ENCODE measurements at regions not wholly inside any gene's neighbourhood (a gene's known extent, or its start where the extent isn't known, plus 50 kb on each side); places are given as distances from the start of the nearest gene placed in this dataset.
"Not testable (repeated sequence)": the region's sequence is repeated elsewhere in the genome, so short reads cannot be mapped to it uniquely, and the experiment has no call there.

DNA sequence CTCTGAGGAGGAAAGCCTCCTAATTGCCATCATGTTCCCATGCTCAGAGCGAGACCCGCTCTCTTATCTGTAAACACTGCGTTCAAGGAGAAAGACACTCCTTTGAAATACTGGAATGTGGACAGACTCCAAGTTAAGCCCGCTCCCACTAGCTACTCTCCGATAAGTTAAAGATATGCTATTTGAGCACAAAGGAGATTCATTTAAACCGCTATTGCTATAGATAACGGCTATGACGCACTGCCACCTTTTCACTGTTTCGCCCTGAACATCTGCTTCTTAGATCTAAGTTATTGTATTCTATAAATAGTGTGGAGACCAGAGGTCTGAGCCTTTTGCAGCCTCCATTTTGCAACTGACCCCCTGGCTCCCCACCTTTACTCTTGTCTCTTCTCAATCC, 82.3 kb downstream of the GPX5 start:
- no peak for TF ChIP-seq CTCF (IDR thresholded peaks at IDR 0.05)
- ATAC-seq (ENCODE audit: low FRiP score) (no peak), DNase-seq (ENCODE audit: low spot score) (no peak)

- no peak for DNase-seq (ENCODE audit: low spot score)
- TF ChIP-seq CTCF (IDR thresholded peaks at IDR 0.05) = no peak
- no peak for ATAC-seq (ENCODE audit: low FRiP score)
These were observed 84.0 kb downstream of the GPX5 start for GRCh38 chr6:28609672-28610071.

DNA sequence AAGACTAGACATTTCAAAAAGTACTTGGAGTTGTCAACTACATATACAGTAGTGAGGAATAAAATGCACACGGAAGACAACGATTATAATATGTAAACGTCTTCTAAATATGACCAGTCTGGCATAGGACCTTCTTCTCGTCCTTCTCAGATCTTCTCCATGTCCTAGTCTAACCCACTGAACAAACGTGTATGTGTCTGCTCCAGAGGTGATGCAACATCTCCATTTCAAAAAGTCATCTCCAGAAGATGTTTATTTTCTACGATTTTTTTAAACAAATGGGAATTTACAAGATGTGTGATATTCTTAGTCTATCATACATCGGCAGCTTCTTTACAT, 89.9 kb downstream of the GPX5 start:
- no peak for TF ChIP-seq CTCF (IDR thresholded peaks at IDR 0.05)
- ATAC-seq (ENCODE audit: low FRiP score) (no peak), DNase-seq (ENCODE audit: low spot score) (no peak)

DNA sequence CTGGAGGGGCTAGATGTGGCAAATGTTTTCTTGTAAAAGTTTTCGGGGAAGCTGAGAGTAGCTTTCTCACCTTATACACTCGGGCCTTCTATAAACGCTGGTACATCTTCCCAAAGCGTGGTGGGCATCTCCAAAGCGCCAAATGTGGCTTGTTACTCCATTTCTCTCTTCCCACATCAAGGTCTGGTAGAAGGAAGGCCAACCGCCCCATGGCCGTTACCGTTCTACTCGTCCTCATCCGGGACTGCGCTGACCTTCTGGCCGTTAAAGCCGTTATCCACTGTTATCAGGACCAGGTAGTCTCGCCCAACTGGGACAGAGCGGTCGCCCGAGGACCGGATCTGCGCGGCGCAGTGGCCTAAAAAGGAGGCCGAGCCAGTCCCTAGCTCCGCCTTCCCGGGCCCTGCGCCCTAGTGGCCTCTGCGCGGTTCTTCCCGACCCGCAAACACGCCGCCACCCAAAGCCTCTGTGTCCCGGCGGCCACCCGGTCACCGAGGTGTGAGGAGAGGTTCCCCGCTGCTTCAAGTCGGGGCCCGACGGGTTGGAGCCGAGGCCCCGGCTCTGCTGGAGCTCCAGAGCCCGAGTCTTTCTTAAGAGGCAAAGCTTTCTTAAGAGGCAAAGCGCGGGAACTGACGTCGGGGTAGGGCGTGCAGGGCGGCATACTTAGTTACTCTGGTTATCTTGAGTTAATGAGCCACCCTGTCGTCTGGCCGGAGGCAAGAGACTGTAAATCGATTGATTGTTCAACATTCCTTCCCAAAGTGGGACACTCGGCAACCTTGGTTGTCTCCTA, 90.5 kb downstream of the GPX5 start:
- ATAC-seq (ENCODE audit: low FRiP score) = no peak
- DNase-seq (ENCODE audit: low spot score) = no peak
- no peak for TF ChIP-seq CTCF (IDR thresholded peaks at IDR 0.05)

GRCh38 chr6:28618898-28619555, 93.3 kb downstream of the GPX5 start:
- DNase-seq (ENCODE audit: low spot score) = no peak
- no peak for ATAC-seq (ENCODE audit: low FRiP score)
- no peak for TF ChIP-seq CTCF (IDR thresholded peaks at IDR 0.05)

DNA sequence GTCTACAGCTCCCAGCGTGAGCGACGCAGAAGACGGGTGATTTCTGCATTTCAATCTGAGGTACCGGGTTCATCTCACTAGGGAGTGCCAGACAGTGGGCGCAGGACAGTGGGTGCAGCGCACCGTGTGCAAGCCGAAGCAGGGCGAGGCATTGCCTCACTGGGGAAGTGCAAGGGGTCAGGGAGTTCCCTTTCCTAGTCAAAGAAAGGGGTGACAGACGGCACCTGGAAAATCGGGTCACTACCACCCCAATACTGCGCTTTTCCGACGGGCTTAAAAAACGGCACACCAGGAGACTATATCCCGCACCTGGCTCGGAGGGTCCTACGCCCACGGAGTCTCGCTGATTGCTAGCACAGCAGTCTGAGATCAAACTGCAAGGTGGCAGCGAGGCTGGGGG, 95.6 kb downstream of the GPX5 start:
- not testable (repeated sequence) for ATAC-seq (ENCODE audit: low FRiP score); DNase-seq (ENCODE audit: low spot score)

GRCh38 chr6:28623242-28623641, 97.6 kb downstream of the GPX5 start:
- not testable (repeated sequence) for ATAC-seq (ENCODE audit: low FRiP score); DNase-seq (ENCODE audit: low spot score)

- ATAC-seq (ENCODE audit: low FRiP score); DNase-seq (ENCODE audit: low spot score): not testable (repeated sequence)
These were observed 100.7 kb downstream of the GPX5 start for GRCh38 chr6:28626386-28626785.
